ENCODE measurements at regions not wholly inside any gene's neighbourhood (a gene's known extent, or its start where the extent isn't known, plus 50 kb on each side); places are given as distances from the start of the nearest gene placed in this dataset.

DNA sequence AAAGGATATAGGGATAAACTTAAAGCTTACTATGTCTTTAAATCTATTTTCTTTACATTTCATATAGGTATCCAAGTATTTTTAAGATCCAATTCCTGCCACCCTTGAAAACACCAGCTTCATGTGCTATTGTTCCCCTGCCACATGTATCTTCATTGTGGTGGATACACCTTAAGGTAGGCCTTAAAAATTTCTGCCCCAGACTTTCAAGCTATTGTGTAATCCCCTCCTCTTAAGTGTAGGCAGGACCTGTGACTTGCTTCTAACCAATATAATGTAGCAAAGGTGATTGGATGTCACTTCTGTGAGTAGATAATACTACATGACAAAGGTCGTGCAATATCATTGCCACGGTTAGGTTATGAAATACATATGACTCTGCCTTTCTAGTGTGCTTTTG is 119.5 kb downstream of the RAD51AP2 start:
- Histone ChIP-seq H3K4me1 (no peaks in the 10 kb centered on the region), H3K27me3 (no peaks in the 10 kb centered on the region), H3K9me3 (no peaks in the 10 kb centered on the region), H3K27ac (no peak overlapping the region), H3K36me3 (no peaks in the 10 kb centered on the region), H3K4me3 (no peak overlapping the region)
- intact Hi-C loops (cut with DNase I): no loop called here
- TF ChIP-seq POLR2A (IDR thresholded peaks at IDR 0.05): no peak
- TF ChIP-seq POLR2AphosphoS5 (IDR thresholded peaks at IDR 0.05; ENCODE audit: insufficient read depth in 1 of 2, low read depth in 1 of 2): no peak
- TF ChIP-seq CTCF (IDR thresholded peaks at IDR 0.05): no peak
- DNase-seq (ENCODE audit: extremely low spot score in 2 of 2): no peak

DNA sequence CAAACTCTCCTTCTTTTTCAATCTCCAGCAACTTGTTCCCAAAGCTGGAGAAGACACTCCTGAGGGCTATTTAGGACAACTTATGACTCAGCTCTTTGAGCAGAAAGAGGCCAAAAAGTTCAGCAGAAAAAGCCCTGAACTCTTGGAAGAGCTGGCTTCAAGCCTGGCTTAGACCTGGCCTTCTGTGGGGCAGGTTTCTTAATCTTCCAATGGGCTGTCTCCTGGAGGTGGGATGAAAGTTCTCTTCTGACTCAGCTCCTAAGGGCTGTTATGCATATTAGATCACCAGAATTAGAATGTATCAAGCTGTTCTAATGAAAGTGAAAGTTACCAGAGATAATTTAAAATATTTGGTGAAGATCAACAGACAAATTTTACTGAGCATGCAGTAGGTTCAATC is 129.4 kb downstream of the RAD51AP2 start:
- Histone ChIP-seq H3K9me3 (no peaks in the 10 kb centered on the region), H3K4me3 (no peak overlapping the region), H3K27ac (no peak overlapping the region), H3K4me1 (no peaks in the 10 kb centered on the region), H3K27me3 (no peaks in the 10 kb centered on the region), H3K36me3 (no peaks in the 10 kb centered on the region)
- TF ChIP-seq POLR2A (IDR thresholded peaks at IDR 0.05) (no peak), POLR2AphosphoS5 (IDR thresholded peaks at IDR 0.05; ENCODE audit: insufficient read depth in 1 of 2, low read depth in 1 of 2) (no peak), CTCF (IDR thresholded peaks at IDR 0.05) (no peak)
- intact Hi-C loops (cut with DNase I): no loop called here
- DNase-seq (ENCODE audit: extremely low spot score in 2 of 2): no peak

DNA sequence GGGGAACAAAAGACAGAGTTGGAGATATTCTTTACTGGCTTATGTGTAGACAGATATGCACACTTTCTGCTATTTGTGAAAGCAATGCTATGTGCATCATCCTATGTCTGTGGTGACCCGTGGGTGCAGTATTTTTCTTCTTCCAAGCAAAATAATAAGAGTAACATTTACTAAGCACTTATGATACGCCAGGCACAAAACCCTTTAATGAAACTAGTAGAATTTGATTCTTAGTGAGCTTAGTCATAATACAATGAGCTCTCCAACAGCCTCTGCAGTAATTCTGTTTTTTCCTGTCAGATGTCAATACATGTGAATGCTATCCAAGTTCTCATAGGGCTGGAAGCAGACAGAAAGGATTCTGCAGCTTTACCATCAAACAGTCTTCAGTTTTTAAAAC is 130.6 kb downstream of the RAD51AP2 start:
- DNase-seq (ENCODE audit: extremely low spot score in 2 of 2): no peak
- intact Hi-C loops (cut with DNase I): no loop called here
- no peaks in the 10 kb centered on the region for H3K4me1 ChIP-seq

GRCh38 chr2:17386771-17387170 is 131.5 kb downstream of the RAD51AP2 start:
- H3K36me3 ChIP-seq: no peaks in the 10 kb centered on the region
- no peak overlapping the region for H3K27ac ChIP-seq
- H3K27me3 ChIP-seq: no peaks in the 10 kb centered on the region
- intact Hi-C loops (cut with DNase I): no loop called here
- H3K9me3 ChIP-seq: no peaks in the 10 kb centered on the region
- H3K4me3 ChIP-seq: no peak overlapping the region
- TF ChIP-seq CTCF (IDR thresholded peaks at IDR 0.05) (no peak), POLR2AphosphoS5 (IDR thresholded peaks at IDR 0.05; ENCODE audit: insufficient read depth in 1 of 2, low read depth in 1 of 2) (no peak), POLR2A (IDR thresholded peaks at IDR 0.05) (no peak)
- no peaks in the 10 kb centered on the region for H3K4me1 ChIP-seq
- no peak for DNase-seq (ENCODE audit: extremely low spot score in 2 of 2)

More for the DNA sequence above, 130.6 kb downstream of the RAD51AP2 start:
- Histone ChIP-seq H3K4me3 (no peak overlapping the region), H3K27me3 (no peaks in the 10 kb centered on the region), H3K36me3 (no peaks in the 10 kb centered on the region), H3K27ac (no peak overlapping the region), H3K9me3 (no peaks in the 10 kb centered on the region)
- TF ChIP-seq POLR2A (IDR thresholded peaks at IDR 0.05): no peak
- TF ChIP-seq CTCF (IDR thresholded peaks at IDR 0.05): no peak
- TF ChIP-seq POLR2AphosphoS5 (IDR thresholded peaks at IDR 0.05; ENCODE audit: insufficient read depth in 1 of 2, low read depth in 1 of 2): no peak

DNA sequence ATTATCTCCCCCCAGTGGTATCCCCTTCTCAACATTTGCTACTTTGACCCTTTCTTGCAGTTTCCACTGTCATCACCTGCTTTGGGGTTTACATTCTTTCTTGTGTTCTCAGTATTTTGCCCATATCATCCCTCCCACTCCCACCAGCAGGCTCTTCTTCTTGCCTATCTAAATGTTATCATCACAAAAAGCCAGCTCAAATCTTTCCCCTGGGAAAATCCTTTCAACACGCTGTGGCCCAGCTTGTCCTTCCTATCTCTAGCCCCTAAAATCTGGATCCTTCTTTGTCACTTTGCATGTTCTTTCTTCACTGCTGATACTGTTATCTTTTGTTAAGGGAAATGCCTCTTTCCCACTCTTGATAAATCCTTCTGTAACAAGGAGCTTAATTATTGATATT is 138.2 kb downstream of the RAD51AP2 start:
- Histone ChIP-seq H3K27ac (no peak overlapping the region), H3K9me3 (no peaks in the 10 kb centered on the region)
- intact Hi-C loops (cut with DNase I): no loop called here

More for the DNA sequence above, 138.2 kb downstream of the RAD51AP2 start:
- H3K27me3 ChIP-seq: no peaks in the 10 kb centered on the region
- H3K4me1 ChIP-seq: no peaks in the 10 kb centered on the region
- H3K4me3 ChIP-seq: no peak overlapping the region
- TF ChIP-seq POLR2A (IDR thresholded peaks at IDR 0.05): no peak
- no peak for TF ChIP-seq POLR2AphosphoS5 (IDR thresholded peaks at IDR 0.05; ENCODE audit: insufficient read depth in 1 of 2, low read depth in 1 of 2)
- no peak for TF ChIP-seq CTCF (IDR thresholded peaks at IDR 0.05)
- no peaks in the 10 kb centered on the region for H3K36me3 ChIP-seq
- no peak for DNase-seq (ENCODE audit: extremely low spot score in 2 of 2)
